H1 (cell line): ENCODE measurements at regions not wholly inside any gene's neighbourhood (a gene's known extent, or its start where the extent isn't known, plus 50 kb on each side); places are given as distances from the start of the nearest gene placed in this dataset.

Experiments used
- CHD7 ChIP-seq: fragments of 300-600 bp; sonication (generic); IDR thresholded peaks from 2 replicates; pipeline ENCODE4 v1.7.1; 2012; ENCODE audit warnings: low read length, moderate library complexity, mild to moderate bottlenecking, inconsistent platforms; ENCODE audit not compliant: insufficient replicate concordance

DNA sequence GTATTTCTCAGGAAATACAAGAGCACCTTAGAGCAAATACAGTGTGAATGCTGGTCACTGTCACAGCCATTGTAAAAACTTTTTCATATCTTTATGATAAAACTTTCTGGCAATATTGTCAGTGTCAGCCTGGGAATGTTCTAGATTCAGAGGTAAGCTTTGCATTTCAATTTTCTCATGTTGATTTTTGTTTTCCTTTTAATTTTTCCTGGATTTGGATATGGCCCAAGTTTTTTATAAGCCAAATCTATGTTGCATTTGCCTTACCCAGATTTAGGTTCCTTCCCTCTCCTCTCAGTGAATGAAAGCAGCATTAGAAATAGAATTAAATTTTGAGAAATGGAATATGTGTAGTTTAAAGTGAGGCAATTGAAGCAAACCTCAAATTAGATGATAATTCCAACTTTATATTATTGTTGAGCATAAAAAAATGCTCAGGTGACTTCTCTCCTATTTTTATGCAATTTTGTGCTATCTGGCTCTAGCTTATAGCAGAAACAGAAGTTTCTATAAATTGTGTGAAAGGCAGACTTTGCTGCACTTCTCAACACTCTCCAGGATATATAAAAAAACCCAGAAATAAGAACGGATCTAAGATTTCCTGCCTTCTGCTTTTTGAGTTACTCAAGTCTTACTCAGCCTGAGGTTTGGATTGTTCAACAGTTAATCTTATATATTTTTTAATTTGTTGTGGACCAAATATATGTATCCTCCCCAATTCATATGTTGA lies 368.2 kb upstream of the PRICKLE1 start (continued):
- no peak for TF ChIP-seq CHD7
